GM21526 (cell line): ENCODE measurements at regions not wholly inside any gene's neighbourhood (a gene's known extent, or its start where the extent isn't known, plus 50 kb on each side); places are given as distances from the start of the nearest gene placed in this dataset.
"Not testable (repeated sequence)": the region's sequence is repeated elsewhere in the genome, so short reads cannot be mapped to it uniquely, and the experiment has no call there.

Source experiments
- ATAC-seq: cut with Tn5 transposase; IDR thresholded peaks from one replicate; pipeline ENCODE4 v1.9.1; 2021; ENCODE audit warnings: moderate library complexity; ENCODE audit not compliant: unreplicated experiment, low FRiP score

GRCh38 chr4:67333664-67334063, 211.6 kb downstream of the CENPC start:
- ATAC-seq, result no peak

GRCh38 chr4:67332627-67333026, 212.7 kb downstream of the CENPC start:
- no peak for ATAC-seq

- no peak for ATAC-seq
These were observed 216.9 kb downstream of the CENPC start for GRCh38 chr4:67328393-67328792.

- no peak for ATAC-seq
These were observed 217.4 kb downstream of the CENPC start for GRCh38 chr4:67328018-67328278.

GRCh38 chr4:67327245-67328017, 217.9 kb downstream of the CENPC start:
- peak; percentile 98 for ATAC-seq

- ATAC-seq, result no peak
These were observed 219.5 kb downstream of the CENPC start for GRCh38 chr4:67325791-67326190.

GRCh38 chr4:67320645-67321044, 224.7 kb downstream of the CENPC start:
- no peak for ATAC-seq

GRCh38 chr4:67319607-67320006, 225.7 kb downstream of the CENPC start:
- ATAC-seq, result not testable (repeated sequence)

- ATAC-seq, result not testable (repeated sequence)
These were observed 244.7 kb downstream of the CENPC start for GRCh38 chr4:67300497-67301185.

GRCh38 chr4:67292636-67293035, 252.7 kb downstream of the CENPC start:
- no peak for ATAC-seq

GRCh38 chr4:67292045-67292444, 253.3 kb downstream of the CENPC start:
- ATAC-seq, result no peak

GRCh38 chr4:67291644-67292043, 253.7 kb downstream of the CENPC start:
- no peak for ATAC-seq

GRCh38 chr4:67288964-67289363, 256.3 kb downstream of the CENPC start:
- ATAC-seq, result peak; percentile 77

- no peak for ATAC-seq
These were observed 258.6 kb downstream of the CENPC start for GRCh38 chr4:67286724-67287123.

GRCh38 chr4:67282749-67283148, 262.6 kb downstream of the CENPC start:
- no peak for ATAC-seq

GRCh38 chr4:67275179-67275750, 270.0 kb downstream of the CENPC start:
- no peak for ATAC-seq

- ATAC-seq, result not testable (repeated sequence)
These were observed 270.6 kb downstream of the CENPC start for GRCh38 chr4:67274671-67275070.

GRCh38 chr4:67273666-67274065, 271.6 kb downstream of the CENPC start:
- ATAC-seq, result no peak

- no peak for ATAC-seq
These were observed 283.3 kb downstream of the CENPC start for GRCh38 chr4:67261971-67262370.

GRCh38 chr4:67256388-67257043, 288.8 kb downstream of the CENPC start:
- ATAC-seq, result no peak

- no peak for ATAC-seq
These were observed 295.0 kb downstream of the CENPC start for GRCh38 chr4:67250131-67250896.
